Activated naive CD4-positive, alpha-beta T cell treated with anti-CD3 and anti-CD28 coated beads, Interleukin-2, amount 50 U/mL, for 16 hours (primary cell): ENCODE measurements at regions not wholly inside any gene's neighbourhood (a gene's known extent, or its start where the extent isn't known, plus 50 kb on each side); places are given as distances from the start of the nearest gene placed in this dataset.
"Not testable (repeated sequence)": the region's sequence is repeated elsewhere in the genome, so short reads cannot be mapped to it uniquely, and the experiment has no call there.

ENCODE experiments used
- DNase-seq: peaks from one replicate; pipeline ENCODE4 v3.0.0-alpha.2; 2020

GRCh38 chr11:104699981-104700380 is 198.3 kb downstream of the CASP12 start:
- no peak for DNase-seq

GRCh38 chr11:104695065-104695463 is 203.2 kb downstream of the CASP12 start:
- no peak for DNase-seq

GRCh38 chr11:104694259-104695064 is 203.8 kb downstream of the CASP12 start:
- no peak for DNase-seq

- no peak for DNase-seq
These were observed 205.5 kb downstream of the CASP12 start for GRCh38 chr11:104692751-104693150.

GRCh38 chr11:104691129-104691528 is 207.1 kb downstream of the CASP12 start:
- DNase-seq, result no peak

GRCh38 chr11:104690241-104690640 is 208.0 kb downstream of the CASP12 start:
- DNase-seq, result no peak

GRCh38 chr11:104688731-104689130 is 209.5 kb downstream of the CASP12 start:
- no peak for DNase-seq

GRCh38 chr11:104682206-104682605 is 216.1 kb downstream of the CASP12 start:
- no peak for DNase-seq

GRCh38 chr11:104679258-104679657 is 219.0 kb downstream of the CASP12 start:
- DNase-seq, result no peak

GRCh38 chr11:104678408-104678807 is 219.9 kb downstream of the CASP12 start:
- DNase-seq, result no peak

- not testable (repeated sequence) for DNase-seq
These were observed 221.2 kb downstream of the CASP12 start for GRCh38 chr11:104677069-104677468.

GRCh38 chr11:104672897-104673296 is 225.4 kb downstream of the CASP12 start:
- no peak for DNase-seq

- DNase-seq, result no peak
These were observed 229.3 kb downstream of the CASP12 start for GRCh38 chr11:104668797-104669463.

- no peak for DNase-seq
These were observed 231.6 kb downstream of the CASP12 start for GRCh38 chr11:104666624-104667023.

- no peak for DNase-seq
These were observed 232.6 kb downstream of the CASP12 start for GRCh38 chr11:104665641-104666040.

GRCh38 chr11:104663190-104664140 is 234.8 kb downstream of the CASP12 start:
- DNase-seq, result no peak

- DNase-seq, result no peak
These were observed 236.4 kb downstream of the CASP12 start for GRCh38 chr11:104661901-104662300.

GRCh38 chr11:104661471-104661870 is 236.8 kb downstream of the CASP12 start:
- DNase-seq, result no peak

- DNase-seq, result no peak
These were observed 240.1 kb downstream of the CASP12 start for GRCh38 chr11:104658177-104658576.

GRCh38 chr11:104657083-104657482 is 241.2 kb downstream of the CASP12 start:
- DNase-seq, result no peak

GRCh38 chr11:104655066-104655465 is 243.2 kb downstream of the CASP12 start:
- DNase-seq, result no peak

- DNase-seq, result no peak
These were observed 244.0 kb downstream of the CASP12 start for GRCh38 chr11:104654181-104654813.

GRCh38 chr11:104653407-104653806 is 244.9 kb downstream of the CASP12 start:
- no peak for DNase-seq
